Stimulated activated CD4-positive, alpha-beta T cell treated with anti-CD3 and anti-CD28 coated beads, TNF-alpha, amount 100 ng/mL, for 48 hours (primary cell): ENCODE measurements at regions not wholly inside any gene's neighbourhood (a gene's known extent, or its start where the extent isn't known, plus 50 kb on each side); places are given as distances from the start of the nearest gene placed in this dataset.
A peak's percentile ranks its signal among the peaks of the same experiment; 100 is the strongest.
"Not testable (repeated sequence)": the region's sequence is repeated elsewhere in the genome, so short reads cannot be mapped to it uniquely, and the experiment has no call there.

Source experiments
- DNase-seq, 3 donors: peaks; one replicate each; pipeline ENCODE4 v3.0.0-alpha.2; 2020; ENCODE audit warnings: low read depth in 3 of 3

- DNase-seq: no peak
Observed at GRCh38 chrX:25819879-25820278, 318.3 kb upstream of the MAGEB18 start.

GRCh38 chrX:25851141-25851540 lies 287.0 kb upstream of the MAGEB18 start:
- DNase-seq: no peak

- DNase-seq: no peak
Observed at GRCh38 chrX:25853002-25853479, 285.1 kb upstream of the MAGEB18 start.

- no peak for DNase-seq
Observed at GRCh38 chrX:25858273-25858880, 279.8 kb upstream of the MAGEB18 start.

GRCh38 chrX:25860322-25860721 lies 277.8 kb upstream of the MAGEB18 start:
- DNase-seq: no peak

- DNase-seq: no peak
Observed at GRCh38 chrX:25869761-25870160, 268.4 kb upstream of the MAGEB18 start.

GRCh38 chrX:25872786-25873185 lies 265.4 kb upstream of the MAGEB18 start:
- DNase-seq: no peak

- no peak for DNase-seq
Observed at GRCh38 chrX:25873196-25873595, 264.9 kb upstream of the MAGEB18 start.

- DNase-seq: no peak
Observed at GRCh38 chrX:25878806-25879205, 259.3 kb upstream of the MAGEB18 start.

- not testable (repeated sequence) for DNase-seq
Observed at GRCh38 chrX:25882503-25882902, 255.6 kb upstream of the MAGEB18 start.

- DNase-seq: no peak
Observed at GRCh38 chrX:25897758-25898157, 240.4 kb upstream of the MAGEB18 start.

- not testable (repeated sequence) for DNase-seq
Observed at GRCh38 chrX:25905728-25906127, 232.4 kb upstream of the MAGEB18 start.

- DNase-seq: no peak
Observed at GRCh38 chrX:25925946-25926345, 212.2 kb upstream of the MAGEB18 start.

- DNase-seq: no peak
Observed at GRCh38 chrX:25928316-25928715, 209.8 kb upstream of the MAGEB18 start.

GRCh38 chrX:25941087-25941486 lies 197.1 kb upstream of the MAGEB18 start:
- DNase-seq: no peak

GRCh38 chrX:25941559-25942250 lies 196.4 kb upstream of the MAGEB18 start:
- no peak for DNase-seq

GRCh38 chrX:25968920-25969319 lies 169.2 kb upstream of the MAGEB18 start:
- peak in 1 of 3 donors; percentile 4 for DNase-seq

GRCh38 chrX:25976683-25977310 lies 161.3 kb upstream of the MAGEB18 start:
- no peak for DNase-seq

- DNase-seq: no peak
Observed at GRCh38 chrX:25998687-25999086, 139.5 kb upstream of the MAGEB18 start.

- DNase-seq: no peak
Observed at GRCh38 chrX:26007462-26007861, 130.7 kb upstream of the MAGEB18 start.

GRCh38 chrX:26008042-26008441 lies 130.1 kb upstream of the MAGEB18 start:
- no peak for DNase-seq

- DNase-seq: no peak
Observed at GRCh38 chrX:26008691-26009090, 129.5 kb upstream of the MAGEB18 start.

GRCh38 chrX:26019386-26019785 lies 118.8 kb upstream of the MAGEB18 start:
- no peak for DNase-seq
